GM18861 (cell line): ENCODE measurements at regions not wholly inside any gene's neighbourhood (a gene's known extent, or its start where the extent isn't known, plus 50 kb on each side); places are given as distances from the start of the nearest gene placed in this dataset.

ENCODE experiments used
- ATAC-seq: cut with Tn5 transposase; IDR thresholded peaks from one replicate; pipeline ENCODE4 v1.9.1; 2021; ENCODE audit not compliant: unreplicated experiment

GRCh38 chr5:133777951-133778350 is 165.6 kb upstream of the FSTL4 start:
- no peak for ATAC-seq

- no peak for ATAC-seq
These were observed 163.4 kb upstream of the FSTL4 start for GRCh38 chr5:133775584-133776304.

- ATAC-seq, result no peak
These were observed 161.2 kb upstream of the FSTL4 start for GRCh38 chr5:133773247-133774202.

GRCh38 chr5:133769842-133770241 is 157.5 kb upstream of the FSTL4 start:
- no peak for ATAC-seq

- no peak for ATAC-seq
These were observed 151.4 kb upstream of the FSTL4 start for GRCh38 chr5:133763744-133764143.

GRCh38 chr5:133761632-133762031 is 149.3 kb upstream of the FSTL4 start:
- no peak for ATAC-seq

GRCh38 chr5:133760532-133760931 is 148.2 kb upstream of the FSTL4 start:
- ATAC-seq, result no peak

- no peak for ATAC-seq
These were observed 146.3 kb upstream of the FSTL4 start for GRCh38 chr5:133758641-133759040.

- no peak for ATAC-seq
These were observed 145.1 kb upstream of the FSTL4 start for GRCh38 chr5:133757396-133757945.

- ATAC-seq, result no peak
These were observed 144.4 kb upstream of the FSTL4 start for GRCh38 chr5:133756756-133757155.

- no peak for ATAC-seq
These were observed 143.7 kb upstream of the FSTL4 start for GRCh38 chr5:133756036-133756435.

- ATAC-seq, result no peak
These were observed 142.3 kb upstream of the FSTL4 start for GRCh38 chr5:133754575-133755169.

- no peak for ATAC-seq
These were observed 141.5 kb upstream of the FSTL4 start for GRCh38 chr5:133753856-133754255.

GRCh38 chr5:133751846-133752245 is 139.5 kb upstream of the FSTL4 start:
- ATAC-seq, result no peak

- no peak for ATAC-seq
These were observed 139.1 kb upstream of the FSTL4 start for GRCh38 chr5:133751421-133751820.

- no peak for ATAC-seq
These were observed 138.5 kb upstream of the FSTL4 start for GRCh38 chr5:133750856-133751255.

- no peak for ATAC-seq
These were observed 138.0 kb upstream of the FSTL4 start for GRCh38 chr5:133750356-133750755.

GRCh38 chr5:133749331-133749985 is 137.1 kb upstream of the FSTL4 start:
- ATAC-seq, result no peak

GRCh38 chr5:133746834-133747233 is 134.5 kb upstream of the FSTL4 start:
- ATAC-seq, result no peak

- ATAC-seq, result no peak
These were observed 132.6 kb upstream of the FSTL4 start for GRCh38 chr5:133744960-133745308.
